Endothelial cell of umbilical vein (primary cell): ENCODE measurements at regions not wholly inside any gene's neighbourhood (a gene's known extent, or its start where the extent isn't known, plus 50 kb on each side); places are given as distances from the start of the nearest gene placed in this dataset.

ENCODE experiments used
- BruUV-seq: library from RNA; stranded (reverse); fragments of 400-500 nt; replicated peaks from 2 replicates; lab custom pipeline; 2021; lab: Mats Ljungman, UMichigan
- CTCF ChIA-PET: fragments of 300-600, 350-600 bp; sonication (Branson Sonifier 250); formaldehyde crosslinking; loops from one replicate; lab custom pipeline; 2021; ENCODE audit warnings: antibody characterized with exemption, inconsistent platforms; lab: Charles Lee
- POLR2A ChIA-PET: fragments of 300-600, 350-600 bp; sonication (Branson Sonifier 250); formaldehyde crosslinking; loops from one replicate; lab custom pipeline; 2021; ENCODE audit warnings: antibody characterized with exemption, inconsistent platforms; lab: Charles Lee
- DNase-seq: peaks from one replicate; pipeline ENCODE4 v3.0.0-alpha.2; 2011; ENCODE audit warnings: low read depth, low spot score
- FAIRE-seq: peaks from 2 replicates; lab custom pipeline; 2011; peaks lifted over from hg19 to GRCh38; lab: Jason Lieb, UNC
- H2AFZ ChIP-seq: 2 replicates; pipeline ENCODE4 v1.6.0; 2012; ENCODE audit warnings: low read depth, low read length, control low read depth, inconsistent platforms
- H3K27ac ChIP-seq: 2 replicates; pipeline ENCODE4 v1.5.1; 2011; ENCODE audit warnings: low read depth, mild to moderate bottlenecking, control low read depth, low read length, moderate library complexity; ENCODE audit not compliant: insufficient read depth
- H3K27me3 ChIP-seq, 2 experiments: 2 replicates each; pipeline versions ENCODE4 v1.6.0 to v1.6.1; 2011; ENCODE audit warnings: low read length in 2 of 2, mixed read lengths in 1 of 2; ENCODE audit not compliant: control insufficient read depth in 2 of 2, insufficient read depth in 2 of 2
- H3K36me3 ChIP-seq, 2 experiments: 2 replicates in 1 of 2; 3 replicates in 1 of 2; pipeline ENCODE4 v1.5.1; 2011; ENCODE audit warnings: low read length in 2 of 2, mild to moderate bottlenecking in 1 of 2, moderate library complexity in 1 of 2; ENCODE audit not compliant: control insufficient read depth in 2 of 2, insufficient read depth in 2 of 2; ENCODE audit errors: extremely low read depth in 1 of 2
- H3K4me1 ChIP-seq: 3 replicates; pipeline ENCODE4 v1.5.1; 2011; ENCODE audit warnings: mild to moderate bottlenecking, low read length; ENCODE audit not compliant: control insufficient read depth, insufficient read depth; ENCODE audit errors: extremely low read depth
- H3K4me2 ChIP-seq: 2 replicates; pipeline ENCODE4 v1.6.1; 2011; ENCODE audit warnings: low read length, control low read depth, mixed read lengths; ENCODE audit not compliant: insufficient read depth
- H3K4me3 ChIP-seq, 3 experiments: fragments of 200-600 bp in 1 of 3; sonication (generic), shearing (Covaris generic) in 1 of 3; replicated peaks in 1 of 3; 2 replicates each; pipeline ENCODE4 v1.5.1; 2011 to 2016; ENCODE audit warnings: control low read depth in 3 of 3, low read length in 3 of 3, mild to moderate bottlenecking in 2 of 3, inconsistent platforms in 1 of 3, low read depth in 1 of 3, moderate library complexity in 1 of 3; ENCODE audit not compliant: insufficient read depth in 1 of 3
- H3K79me2 ChIP-seq: 2 replicates; pipeline ENCODE4 v1.6.0; 2012; ENCODE audit warnings: low read length, inconsistent platforms; ENCODE audit not compliant: control insufficient read depth, insufficient read depth
- H3K9ac ChIP-seq: replicated peaks from 2 replicates; pipeline ENCODE3; 2011; ENCODE audit warnings: low read length, control low read depth; ENCODE audit not compliant: insufficient read depth; ENCODE audit errors: extremely low read depth
- H3K9me1 ChIP-seq: replicated peaks from 3 replicates; pipeline ENCODE4 v1.6.0; 2011; ENCODE audit warnings: mild to moderate bottlenecking, low read length; ENCODE audit not compliant: control insufficient read depth, insufficient read depth; ENCODE audit errors: extremely low read depth
- H3K9me3 ChIP-seq: replicated peaks from 2 replicates; pipeline ENCODE4 v1.5.1; 2012; ENCODE audit warnings: low read length, inconsistent platforms; ENCODE audit not compliant: control insufficient read depth, insufficient read depth
- H4K20me1 ChIP-seq: replicated peaks from 2 replicates; pipeline ENCODE3; 2011; ENCODE audit warnings: mild to moderate bottlenecking, low read length; ENCODE audit not compliant: control insufficient read depth, insufficient read depth; ENCODE audit errors: extremely low read depth
- EZH2 ChIP-seq: IDR thresholded peaks from 2 replicates; pipeline ENCODE4 v1.6.1; 2012; ENCODE audit warnings: borderline replicate concordance, low read depth, mild to moderate bottlenecking, moderate library complexity, low read length, inconsistent platforms; ENCODE audit not compliant: severe bottlenecking
- FOS ChIP-seq: IDR thresholded peaks from 2 replicates; pipeline ENCODE4 v1.6.1; 2011; ENCODE audit warnings: mild to moderate bottlenecking, low read length, moderate library complexity, borderline replicate concordance; ENCODE audit not compliant: insufficient read depth
- GATA2 ChIP-seq: IDR thresholded peaks from 2 replicates; pipeline ENCODE4 v1.7.0; 2011; ENCODE audit warnings: low read depth, mild to moderate bottlenecking, moderate library complexity, mixed read lengths, low read length; ENCODE audit not compliant: insufficient read length, insufficient read depth
- JUN ChIP-seq: IDR thresholded peaks from 2 replicates; pipeline ENCODE4 v1.6.1; 2011; ENCODE audit warnings: borderline replicate concordance, low read depth; ENCODE audit not compliant: insufficient read length, insufficient read depth
- MYC ChIP-seq: IDR thresholded peaks from one replicate; pipeline ENCODE4 v1.6.1; 2011; ENCODE audit warnings: mild to moderate bottlenecking, low read depth, low read length
- POLR2A ChIP-seq: IDR thresholded peaks from 2 replicates; pipeline ENCODE4 v1.6.1; 2012; ENCODE audit warnings: low read depth, mild to moderate bottlenecking, control low read depth, low read length
- POLR2AphosphoS5 ChIP-seq: IDR thresholded peaks from 2 replicates; pipeline ENCODE4 v1.6.1; 2012; ENCODE audit warnings: low read depth, mild to moderate bottlenecking, control low read depth, low read length, moderate library complexity; ENCODE audit not compliant: insufficient read depth
- dilution Hi-C: fragments of 300-500 bp; cut with MboI; formaldehyde crosslinking; loops from one replicate; pipeline ENCODE4 v1.15.0; 2019; ENCODE audit warnings: low sequenced_read_pairs; ENCODE audit not compliant: extremely low pct_ligation_motif_present
- intact Hi-C: fragments of 100-400 bp; cut with micrococcal nuclease; formaldehyde crosslinking; loops from one replicate; pipeline ENCODE4 v1.10.0; 2022
- TF ChIP-seq, protein P1 (sequence below): IDR thresholded peaks from 2 replicates; pipeline ENCODE4 v1.6.1; 2011; ENCODE audit not compliant: insufficient read depth, insufficient read length
- TF ChIP-seq, protein P2 (sequence below), 2 donors: IDR thresholded peaks; 1 replicate in 1 of 2; 2 replicates in 1 of 2; pipeline ENCODE4 v1.5.1; 2011; ENCODE audit warnings: low read length in 2 of 2, mild to moderate bottlenecking in 2 of 2, moderate library complexity in 2 of 2, control low read depth in 1 of 2, inconsistent platforms in 1 of 2, low read depth in 1 of 2; ENCODE audit not compliant: insufficient read depth in 1 of 2; ENCODE audit errors: extremely low read depth in 1 of 2

DNA sequence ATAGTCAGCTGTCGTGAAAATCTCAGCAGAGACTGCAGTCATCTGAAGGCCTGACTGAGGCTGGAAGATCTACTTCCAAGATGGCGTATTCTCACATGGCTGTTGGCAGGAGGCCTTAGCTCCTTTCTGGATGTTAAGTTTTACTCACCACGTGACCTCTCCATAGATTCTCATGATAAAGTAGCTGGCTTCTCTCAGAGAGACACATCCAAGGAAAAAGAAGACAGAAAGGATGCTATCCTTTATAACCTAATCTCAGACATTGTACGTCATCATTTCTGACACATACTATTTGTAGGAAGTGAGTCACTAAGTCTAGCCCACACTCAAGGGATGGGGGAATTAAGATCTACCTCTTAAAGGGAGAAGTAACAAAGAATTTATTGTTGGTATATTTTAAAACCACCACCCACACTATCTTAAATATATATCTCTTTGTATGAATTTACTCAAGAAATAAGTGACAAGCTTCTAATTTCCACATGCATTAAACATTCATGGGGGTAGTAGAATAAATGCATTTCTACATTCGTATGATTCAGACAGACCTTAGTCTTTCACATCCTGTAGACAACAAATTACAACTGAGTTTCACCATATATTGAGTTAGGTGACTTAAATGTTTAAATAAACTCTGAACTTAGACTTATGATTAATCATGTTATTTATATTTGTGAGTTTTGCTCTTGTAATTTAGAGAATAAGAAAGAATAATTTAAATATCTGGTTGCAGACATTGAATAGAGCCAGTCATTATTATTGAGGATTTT lies 411.0 kb downstream of the LRIG3 start:
- dilution Hi-C loops: no loop called here
- Histone ChIP-seq H3K36me3 (no peaks in the 10 kb centered on the region), H3K4me2 (peak overlapping the region; percentile 31), H2AFZ (peak overlapping the region; percentile 79), H3K9me1 (no peaks in the 10 kb centered on the region), H3K4me1 (peaks cover 12% of the 10 kb centered on the region), H3K9me3 (no peaks in the 10 kb centered on the region), H3K9ac (no peak overlapping the region), H3K79me2 (no peaks in the 10 kb centered on the region), H3K27ac (peak overlapping the region; percentile 91), H3K27me3 (no peaks in the 10 kb centered on the region), H4K20me1 (no peaks in the 10 kb centered on the region), H3K4me3 (no peak overlapping the region)
- peak; percentile 42 for DNase-seq
- no peak for FAIRE-seq
- TF ChIP-seq JUN: peak; percentile 54
- no peak for TF ChIP-seq POLR2AphosphoS5
- TF ChIP-seq, protein P1, sequence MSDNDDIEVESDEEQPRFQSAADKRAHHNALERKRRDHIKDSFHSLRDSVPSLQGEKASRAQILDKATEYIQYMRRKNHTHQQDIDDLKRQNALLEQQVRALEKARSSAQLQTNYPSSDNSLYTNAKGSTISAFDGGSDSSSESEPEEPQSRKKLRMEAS: no peak
- TF ChIP-seq GATA2: peak; percentile 31
- no peak for TF ChIP-seq EZH2
- TF ChIP-seq, protein P2, sequence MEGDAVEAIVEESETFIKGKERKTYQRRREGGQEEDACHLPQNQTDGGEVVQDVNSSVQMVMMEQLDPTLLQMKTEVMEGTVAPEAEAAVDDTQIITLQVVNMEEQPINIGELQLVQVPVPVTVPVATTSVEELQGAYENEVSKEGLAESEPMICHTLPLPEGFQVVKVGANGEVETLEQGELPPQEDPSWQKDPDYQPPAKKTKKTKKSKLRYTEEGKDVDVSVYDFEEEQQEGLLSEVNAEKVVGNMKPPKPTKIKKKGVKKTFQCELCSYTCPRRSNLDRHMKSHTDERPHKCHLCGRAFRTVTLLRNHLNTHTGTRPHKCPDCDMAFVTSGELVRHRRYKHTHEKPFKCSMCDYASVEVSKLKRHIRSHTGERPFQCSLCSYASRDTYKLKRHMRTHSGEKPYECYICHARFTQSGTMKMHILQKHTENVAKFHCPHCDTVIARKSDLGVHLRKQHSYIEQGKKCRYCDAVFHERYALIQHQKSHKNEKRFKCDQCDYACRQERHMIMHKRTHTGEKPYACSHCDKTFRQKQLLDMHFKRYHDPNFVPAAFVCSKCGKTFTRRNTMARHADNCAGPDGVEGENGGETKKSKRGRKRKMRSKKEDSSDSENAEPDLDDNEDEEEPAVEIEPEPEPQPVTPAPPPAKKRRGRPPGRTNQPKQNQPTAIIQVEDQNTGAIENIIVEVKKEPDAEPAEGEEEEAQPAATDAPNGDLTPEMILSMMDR (IDR thresholded peaks at IDR 0.05; ENCODE audit: extremely low read depth in 1 of 2, insufficient read depth in 1 of 2, low read depth in 1 of 2, low read length in 2 of 2): no peak
- TF ChIP-seq FOS: peak; percentile 58
- no peak for TF ChIP-seq POLR2A
- no peak for TF ChIP-seq MYC
- ChIA-PET CTCF (interaction anchor here (1.4 kb wide), 1 partner anchor 12 kb away, joined by 4 read pairs; no protein-coding TSS in a partner anchor), POLR2A (interaction anchor here (0.6 kb wide), 1 partner anchor 172 kb away, joined by 3 read pairs; no protein-coding TSS in a partner anchor)
- intact Hi-C loops: no loop called here
- no TSS peak for BruUV-seq
